PFSK-1 (cell line): ENCODE measurements at regions not wholly inside any gene's neighbourhood (a gene's known extent, or its start where the extent isn't known, plus 50 kb on each side); places are given as distances from the start of the nearest gene placed in this dataset.

Experiments used
- FOXP2 ChIP-seq: optimal IDR thresholded peaks from 2 replicates; pipeline ENCODE3; 2011; ENCODE audit warnings: borderline replicate concordance, control low read depth, inconsistent platforms; ENCODE audit not compliant: insufficient read depth; ENCODE audit errors: extremely low read length, extremely low read depth
- POLR2AphosphoS5 ChIP-seq: IDR thresholded peaks from 2 replicates; pipeline ENCODE4 v1.6.1; 2012; ENCODE audit warnings: low read depth, mild to moderate bottlenecking, control low read depth, low read length, moderate library complexity
- REST ChIP-seq, 2 experiments: IDR thresholded peaks; 2 replicates each; pipeline versions ENCODE4 v1.6.1 to v1.8.0; 2011 to 2012; ENCODE audit warnings: low read depth in 2 of 2, low read length in 2 of 2, control low read depth in 1 of 2, inconsistent platforms in 1 of 2, mild to moderate bottlenecking in 1 of 2, moderate library complexity in 1 of 2; ENCODE audit not compliant: insufficient read depth in 1 of 2
- SIN3A ChIP-seq: IDR thresholded peaks from 2 replicates; pipeline ENCODE4 v1.6.1; 2012; ENCODE audit warnings: mild to moderate bottlenecking, low read length, moderate library complexity, borderline replicate concordance; ENCODE audit not compliant: insufficient read depth
- TAF1 ChIP-seq: IDR thresholded peaks from 2 replicates; pipeline ENCODE4 v1.6.1; 2012; ENCODE audit warnings: low read length, control low read depth, borderline replicate concordance; ENCODE audit not compliant: insufficient read depth

- no peak for TF ChIP-seq POLR2AphosphoS5
- no peak for TF ChIP-seq REST (IDR thresholded peaks at IDR 0.05; ENCODE audit: insufficient read depth in 1 of 2, low read depth in 2 of 2, low read length in 2 of 2)
- no peak for TF ChIP-seq SIN3A
- TF ChIP-seq FOXP2 = no peak
- no peak for TF ChIP-seq TAF1
These were observed 87.9 kb downstream of the THBS2 start for GRCh38 chr6:169165561-169166300.

- TF ChIP-seq FOXP2 = no peak
- TF ChIP-seq REST (IDR thresholded peaks at IDR 0.05; ENCODE audit: insufficient read depth in 1 of 2, low read depth in 2 of 2, low read length in 2 of 2) = no peak
These were observed 88.7 kb downstream of the THBS2 start for GRCh38 chr6:169164986-169165385.

GRCh38 chr6:169164451-169164850 lies 89.2 kb downstream of the THBS2 start:
- TF ChIP-seq REST (IDR thresholded peaks at IDR 0.05; ENCODE audit: insufficient read depth in 1 of 2, low read depth in 2 of 2, low read length in 2 of 2) (no peak), POLR2AphosphoS5 (no peak), FOXP2 (no peak), SIN3A (no peak), TAF1 (no peak)

GRCh38 chr6:169163411-169163901 lies 90.2 kb downstream of the THBS2 start:
- no peak for TF ChIP-seq SIN3A
- TF ChIP-seq REST (IDR thresholded peaks at IDR 0.05; ENCODE audit: insufficient read depth in 1 of 2, low read depth in 2 of 2, low read length in 2 of 2) = no peak
- no peak for TF ChIP-seq FOXP2
- no peak for TF ChIP-seq POLR2AphosphoS5
- no peak for TF ChIP-seq TAF1

- no peak for TF ChIP-seq POLR2AphosphoS5
- no peak for TF ChIP-seq SIN3A
- no peak for TF ChIP-seq REST (IDR thresholded peaks at IDR 0.05; ENCODE audit: insufficient read depth in 1 of 2, low read depth in 2 of 2, low read length in 2 of 2)
- no peak for TF ChIP-seq FOXP2
- no peak for TF ChIP-seq TAF1
These were observed 90.8 kb downstream of the THBS2 start for GRCh38 chr6:169162752-169163407.
